ENCODE measurements at regions not wholly inside any gene's neighbourhood (a gene's known extent, or its start where the extent isn't known, plus 50 kb on each side); places are given as distances from the start of the nearest gene placed in this dataset.

GRCh38 chr1:90784186-90784847, 67.2 kb upstream of the BARHL2 start:
- TF ChIP-seq CTCF (conservative IDR thresholded peaks at IDR 0.05; ENCODE audit: control insufficient read depth, insufficient read depth, low read depth, low read length): no peak
- DNase-seq (ENCODE audit: low read depth): no peak
- H3K4me3 ChIP-seq (ENCODE audit: control insufficient read depth, low read depth, low read length): no peak overlapping the region

- no peak for DNase-seq (ENCODE audit: low read depth)
- H3K4me3 ChIP-seq (ENCODE audit: control insufficient read depth, low read depth, low read length): no peak overlapping the region
- no peak for TF ChIP-seq CTCF (conservative IDR thresholded peaks at IDR 0.05; ENCODE audit: control insufficient read depth, insufficient read depth, low read depth, low read length)
These were observed 66.1 kb upstream of the BARHL2 start for GRCh38 chr1:90783181-90783580.

GRCh38 chr1:90782046-90782445, 64.9 kb upstream of the BARHL2 start:
- DNase-seq (ENCODE audit: low read depth): no peak
- TF ChIP-seq CTCF (conservative IDR thresholded peaks at IDR 0.05; ENCODE audit: control insufficient read depth, insufficient read depth, low read depth, low read length): no peak
- no peak overlapping the region for H3K4me3 ChIP-seq (ENCODE audit: control insufficient read depth, low read depth, low read length)

GRCh38 chr1:90781534-90781933, 64.4 kb upstream of the BARHL2 start:
- TF ChIP-seq CTCF (conservative IDR thresholded peaks at IDR 0.05; ENCODE audit: control insufficient read depth, insufficient read depth, low read depth, low read length): no peak
- no peak overlapping the region for H3K4me3 ChIP-seq (ENCODE audit: control insufficient read depth, low read depth, low read length)
- DNase-seq (ENCODE audit: low read depth): no peak

GRCh38 chr1:90780981-90781380, 63.9 kb upstream of the BARHL2 start:
- no peak for DNase-seq (ENCODE audit: low read depth)
- no peak overlapping the region for H3K4me3 ChIP-seq (ENCODE audit: control insufficient read depth, low read depth, low read length)
- no peak for TF ChIP-seq CTCF (conservative IDR thresholded peaks at IDR 0.05; ENCODE audit: control insufficient read depth, insufficient read depth, low read depth, low read length)

- no peak for TF ChIP-seq CTCF (conservative IDR thresholded peaks at IDR 0.05; ENCODE audit: control insufficient read depth, insufficient read depth, low read depth, low read length)
- no peak for DNase-seq (ENCODE audit: low read depth)
- no peak overlapping the region for H3K4me3 ChIP-seq (ENCODE audit: control insufficient read depth, low read depth, low read length)
These were observed 62.5 kb upstream of the BARHL2 start for GRCh38 chr1:90779573-90779972.

- DNase-seq (ENCODE audit: low read depth): no peak
- TF ChIP-seq CTCF (conservative IDR thresholded peaks at IDR 0.05; ENCODE audit: control insufficient read depth, insufficient read depth, low read depth, low read length): no peak
- H3K4me3 ChIP-seq (ENCODE audit: control insufficient read depth, low read depth, low read length): no peak overlapping the region
These were observed 61.4 kb upstream of the BARHL2 start for GRCh38 chr1:90778486-90778885.

Data from fibroblast of mammary gland (primary cell).